Endothelial cell of umbilical vein (primary cell): ENCODE measurements at regions not wholly inside any gene's neighbourhood (a gene's known extent, or its start where the extent isn't known, plus 50 kb on each side); places are given as distances from the start of the nearest gene placed in this dataset.

Source experiments
- BruUV-seq: library from RNA; stranded (reverse); fragments of 400-500 nt; replicated peaks from 2 replicates; lab custom pipeline; 2021; lab: Mats Ljungman, UMichigan
- CTCF ChIA-PET: fragments of 300-600, 350-600 bp; sonication (Branson Sonifier 250); formaldehyde crosslinking; loops from one replicate; lab custom pipeline; 2021; ENCODE audit warnings: antibody characterized with exemption, inconsistent platforms; lab: Charles Lee
- POLR2A ChIA-PET: fragments of 300-600, 350-600 bp; sonication (Branson Sonifier 250); formaldehyde crosslinking; loops from one replicate; lab custom pipeline; 2021; ENCODE audit warnings: antibody characterized with exemption, inconsistent platforms; lab: Charles Lee
- DNase-seq: peaks from one replicate; pipeline ENCODE4 v3.0.0-alpha.2; 2011; ENCODE audit warnings: low read depth, low spot score
- FAIRE-seq: peaks from 2 replicates; lab custom pipeline; 2011; peaks lifted over from hg19 to GRCh38; lab: Jason Lieb, UNC
- H2AFZ ChIP-seq: 2 replicates; pipeline ENCODE4 v1.6.0; 2012; ENCODE audit warnings: low read depth, low read length, control low read depth, inconsistent platforms
- H3K27ac ChIP-seq: 2 replicates; pipeline ENCODE4 v1.5.1; 2011; ENCODE audit warnings: low read depth, mild to moderate bottlenecking, control low read depth, low read length, moderate library complexity; ENCODE audit not compliant: insufficient read depth
- H3K27me3 ChIP-seq, 2 experiments: 2 replicates each; pipeline versions ENCODE4 v1.6.0 to v1.6.1; 2011; ENCODE audit warnings: low read length in 2 of 2, mixed read lengths in 1 of 2; ENCODE audit not compliant: control insufficient read depth in 2 of 2, insufficient read depth in 2 of 2
- H3K36me3 ChIP-seq, 2 experiments: 2 replicates in 1 of 2; 3 replicates in 1 of 2; pipeline ENCODE4 v1.5.1; 2011; ENCODE audit warnings: low read length in 2 of 2, mild to moderate bottlenecking in 1 of 2, moderate library complexity in 1 of 2; ENCODE audit not compliant: control insufficient read depth in 2 of 2, insufficient read depth in 2 of 2; ENCODE audit errors: extremely low read depth in 1 of 2
- H3K4me1 ChIP-seq: 3 replicates; pipeline ENCODE4 v1.5.1; 2011; ENCODE audit warnings: mild to moderate bottlenecking, low read length; ENCODE audit not compliant: control insufficient read depth, insufficient read depth; ENCODE audit errors: extremely low read depth
- H3K4me2 ChIP-seq: 2 replicates; pipeline ENCODE4 v1.6.1; 2011; ENCODE audit warnings: low read length, control low read depth, mixed read lengths; ENCODE audit not compliant: insufficient read depth
- H3K4me3 ChIP-seq, 3 experiments: fragments of 200-600 bp in 1 of 3; sonication (generic), shearing (Covaris generic) in 1 of 3; replicated peaks in 1 of 3; 2 replicates each; pipeline ENCODE4 v1.5.1; 2011 to 2016; ENCODE audit warnings: control low read depth in 3 of 3, low read length in 3 of 3, mild to moderate bottlenecking in 2 of 3, inconsistent platforms in 1 of 3, low read depth in 1 of 3, moderate library complexity in 1 of 3; ENCODE audit not compliant: insufficient read depth in 1 of 3
- H3K79me2 ChIP-seq: 2 replicates; pipeline ENCODE4 v1.6.0; 2012; ENCODE audit warnings: low read length, inconsistent platforms; ENCODE audit not compliant: control insufficient read depth, insufficient read depth
- H3K9ac ChIP-seq: replicated peaks from 2 replicates; pipeline ENCODE3; 2011; ENCODE audit warnings: low read length, control low read depth; ENCODE audit not compliant: insufficient read depth; ENCODE audit errors: extremely low read depth
- H3K9me1 ChIP-seq: replicated peaks from 3 replicates; pipeline ENCODE4 v1.6.0; 2011; ENCODE audit warnings: mild to moderate bottlenecking, low read length; ENCODE audit not compliant: control insufficient read depth, insufficient read depth; ENCODE audit errors: extremely low read depth
- H3K9me3 ChIP-seq: replicated peaks from 2 replicates; pipeline ENCODE4 v1.5.1; 2012; ENCODE audit warnings: low read length, inconsistent platforms; ENCODE audit not compliant: control insufficient read depth, insufficient read depth
- H4K20me1 ChIP-seq: replicated peaks from 2 replicates; pipeline ENCODE3; 2011; ENCODE audit warnings: mild to moderate bottlenecking, low read length; ENCODE audit not compliant: control insufficient read depth, insufficient read depth; ENCODE audit errors: extremely low read depth
- EZH2 ChIP-seq: IDR thresholded peaks from 2 replicates; pipeline ENCODE4 v1.6.1; 2012; ENCODE audit warnings: borderline replicate concordance, low read depth, mild to moderate bottlenecking, moderate library complexity, low read length, inconsistent platforms; ENCODE audit not compliant: severe bottlenecking
- FOS ChIP-seq: IDR thresholded peaks from 2 replicates; pipeline ENCODE4 v1.6.1; 2011; ENCODE audit warnings: mild to moderate bottlenecking, low read length, moderate library complexity, borderline replicate concordance; ENCODE audit not compliant: insufficient read depth
- GATA2 ChIP-seq: IDR thresholded peaks from 2 replicates; pipeline ENCODE4 v1.7.0; 2011; ENCODE audit warnings: low read depth, mild to moderate bottlenecking, moderate library complexity, mixed read lengths, low read length; ENCODE audit not compliant: insufficient read length, insufficient read depth
- JUN ChIP-seq: IDR thresholded peaks from 2 replicates; pipeline ENCODE4 v1.6.1; 2011; ENCODE audit warnings: borderline replicate concordance, low read depth; ENCODE audit not compliant: insufficient read length, insufficient read depth
- MYC ChIP-seq: IDR thresholded peaks from one replicate; pipeline ENCODE4 v1.6.1; 2011; ENCODE audit warnings: mild to moderate bottlenecking, low read depth, low read length
- POLR2A ChIP-seq: IDR thresholded peaks from 2 replicates; pipeline ENCODE4 v1.6.1; 2012; ENCODE audit warnings: low read depth, mild to moderate bottlenecking, control low read depth, low read length
- POLR2AphosphoS5 ChIP-seq: IDR thresholded peaks from 2 replicates; pipeline ENCODE4 v1.6.1; 2012; ENCODE audit warnings: low read depth, mild to moderate bottlenecking, control low read depth, low read length, moderate library complexity; ENCODE audit not compliant: insufficient read depth
- dilution Hi-C: fragments of 300-500 bp; cut with MboI; formaldehyde crosslinking; loops from one replicate; pipeline ENCODE4 v1.15.0; 2019; ENCODE audit warnings: low sequenced_read_pairs; ENCODE audit not compliant: extremely low pct_ligation_motif_present
- intact Hi-C: fragments of 100-400 bp; cut with micrococcal nuclease; formaldehyde crosslinking; loops from one replicate; pipeline ENCODE4 v1.10.0; 2022
- TF ChIP-seq, protein P1 (sequence below): IDR thresholded peaks from 2 replicates; pipeline ENCODE4 v1.6.1; 2011; ENCODE audit not compliant: insufficient read depth, insufficient read length
- TF ChIP-seq, protein P2 (sequence below), 2 donors: IDR thresholded peaks; 1 replicate in 1 of 2; 2 replicates in 1 of 2; pipeline ENCODE4 v1.5.1; 2011; ENCODE audit warnings: low read length in 2 of 2, mild to moderate bottlenecking in 2 of 2, moderate library complexity in 2 of 2, control low read depth in 1 of 2, inconsistent platforms in 1 of 2, low read depth in 1 of 2; ENCODE audit not compliant: insufficient read depth in 1 of 2; ENCODE audit errors: extremely low read depth in 1 of 2

- dilution Hi-C loops: no loop called here
- no peak for DNase-seq
- H4K20me1 ChIP-seq: no peaks in the 10 kb centered on the region
- ChIA-PET POLR2A (no interaction called here), CTCF (interaction anchor here (0.9 kb wide), 1 partner anchor 10 kb away, joined by 3 read pairs; no protein-coding TSS in a partner anchor)
- H3K27ac ChIP-seq: no peak overlapping the region
- no peak overlapping the region for H3K4me2 ChIP-seq
- H3K4me3 ChIP-seq: no peak overlapping the region
- no peak for FAIRE-seq
- intact Hi-C loops: no loop called here
- no peaks in the 10 kb centered on the region for H3K4me1 ChIP-seq
- no peak overlapping the region for H3K9ac ChIP-seq
- TF ChIP-seq POLR2A: no peak
- TF ChIP-seq MYC: no peak
- TF ChIP-seq EZH2: no peak
- TF ChIP-seq FOS: no peak
- TF ChIP-seq GATA2: no peak
- TF ChIP-seq, protein P1, sequence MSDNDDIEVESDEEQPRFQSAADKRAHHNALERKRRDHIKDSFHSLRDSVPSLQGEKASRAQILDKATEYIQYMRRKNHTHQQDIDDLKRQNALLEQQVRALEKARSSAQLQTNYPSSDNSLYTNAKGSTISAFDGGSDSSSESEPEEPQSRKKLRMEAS: no peak
- no peak for TF ChIP-seq POLR2AphosphoS5
- no peaks in the 10 kb centered on the region for H3K36me3 ChIP-seq
- no peak overlapping the region for H2AFZ ChIP-seq
- H3K79me2 ChIP-seq: no peaks in the 10 kb centered on the region
- H3K27me3 ChIP-seq: no peaks in the 10 kb centered on the region
- BruUV-seq: no TSS peak
- H3K9me1 ChIP-seq: no peaks in the 10 kb centered on the region
- no peaks in the 10 kb centered on the region for H3K9me3 ChIP-seq
Measured at GRCh38 chr18:29664278-29665036, 1378.1 kb downstream of the DSC3 start.

DNA sequence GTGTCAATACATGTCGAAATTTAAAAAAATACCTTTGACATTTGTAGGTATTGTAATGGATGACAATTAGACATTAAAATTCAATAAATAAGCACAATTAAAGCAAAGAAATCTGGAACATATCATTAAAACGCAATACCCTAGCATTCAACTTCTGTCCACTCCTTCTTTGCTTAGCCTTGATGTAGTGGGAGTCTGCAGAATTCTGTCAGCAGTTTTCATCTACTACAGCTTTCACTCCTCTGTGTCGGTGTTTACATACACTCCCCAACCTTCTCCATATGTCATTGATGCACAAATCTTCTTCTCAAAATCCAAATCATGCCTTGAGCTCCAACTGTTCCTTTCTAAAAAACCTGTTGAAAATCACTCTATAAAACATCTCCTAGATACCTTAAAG lies 1380.6 kb downstream of the DSC3 start:
- TF ChIP-seq JUN (no peak), POLR2A (no peak), POLR2AphosphoS5 (no peak), MYC (no peak), FOS (no peak), GATA2 (no peak), EZH2 (no peak)
- TF ChIP-seq, protein P2, sequence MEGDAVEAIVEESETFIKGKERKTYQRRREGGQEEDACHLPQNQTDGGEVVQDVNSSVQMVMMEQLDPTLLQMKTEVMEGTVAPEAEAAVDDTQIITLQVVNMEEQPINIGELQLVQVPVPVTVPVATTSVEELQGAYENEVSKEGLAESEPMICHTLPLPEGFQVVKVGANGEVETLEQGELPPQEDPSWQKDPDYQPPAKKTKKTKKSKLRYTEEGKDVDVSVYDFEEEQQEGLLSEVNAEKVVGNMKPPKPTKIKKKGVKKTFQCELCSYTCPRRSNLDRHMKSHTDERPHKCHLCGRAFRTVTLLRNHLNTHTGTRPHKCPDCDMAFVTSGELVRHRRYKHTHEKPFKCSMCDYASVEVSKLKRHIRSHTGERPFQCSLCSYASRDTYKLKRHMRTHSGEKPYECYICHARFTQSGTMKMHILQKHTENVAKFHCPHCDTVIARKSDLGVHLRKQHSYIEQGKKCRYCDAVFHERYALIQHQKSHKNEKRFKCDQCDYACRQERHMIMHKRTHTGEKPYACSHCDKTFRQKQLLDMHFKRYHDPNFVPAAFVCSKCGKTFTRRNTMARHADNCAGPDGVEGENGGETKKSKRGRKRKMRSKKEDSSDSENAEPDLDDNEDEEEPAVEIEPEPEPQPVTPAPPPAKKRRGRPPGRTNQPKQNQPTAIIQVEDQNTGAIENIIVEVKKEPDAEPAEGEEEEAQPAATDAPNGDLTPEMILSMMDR (IDR thresholded peaks at IDR 0.05; ENCODE audit: extremely low read depth in 1 of 2, insufficient read depth in 1 of 2, low read depth in 1 of 2, low read length in 2 of 2): no peak
- TF ChIP-seq, protein P1: no peak
- intact Hi-C loops (no loop called here), dilution Hi-C loops (no loop called here)
- Histone ChIP-seq H3K79me2 (no peaks in the 10 kb centered on the region), H3K9ac (no peak overlapping the region), H3K4me2 (no peak overlapping the region), H3K27me3 (no peaks in the 10 kb centered on the region), H2AFZ (no peak overlapping the region), H3K9me3 (no peaks in the 10 kb centered on the region), H3K36me3 (no peaks in the 10 kb centered on the region), H3K4me3 (no peak overlapping the region), H4K20me1 (no peaks in the 10 kb centered on the region), H3K27ac (no peak overlapping the region), H3K9me1 (no peaks in the 10 kb centered on the region), H3K4me1 (no peaks in the 10 kb centered on the region)
- DNase-seq (no peak), FAIRE-seq (no peak)
- POLR2A ChIA-PET: no interaction called here
- no TSS peak for BruUV-seq
- CTCF ChIA-PET: interaction anchor here (0.9 to 1.3 kb wide), 2 partner anchors 9 to 19 kb away, joined by 3 read pairs; no protein-coding TSS in a partner anchor
